ENCODE measurements at regions not wholly inside any gene's neighbourhood (a gene's known extent, or its start where the extent isn't known, plus 50 kb on each side); places are given as distances from the start of the nearest gene placed in this dataset.

- Histone ChIP-seq H3K9me3 (ENCODE audit: control extremely low read depth in 1 of 5, control insufficient read depth in 4 of 5, insufficient read depth in 2 of 5, low read depth in 1 of 5, low read length in 4 of 5) (peaks cover 0 to 3% (median 0%) of the 10 kb centered on the region in 5 experiments), H3K27ac (ENCODE audit: insufficient read depth in 1 of 2, low read depth in 1 of 2, low read length in 2 of 2, poor library complexity in 1 of 2, severe bottlenecking in 2 of 2) (no peak overlapping the region), H3K36me3 (ENCODE audit: control insufficient read depth in 4 of 4, insufficient read depth in 4 of 4, low read length in 3 of 4) (no peaks in the 10 kb centered on the region), H3K4me1 (ENCODE audit: control extremely low read depth in 1 of 4, control insufficient read depth in 4 of 4, insufficient read depth in 4 of 4, low read length in 3 of 4) (no peaks in the 10 kb centered on the region), H3K27me3 (replicated peaks in 2 of 5; ENCODE audit: control insufficient read depth in 4 of 5, insufficient read depth in 5 of 5, low read length in 4 of 5) (no peaks in the 10 kb centered on the region), H3K4me3 (ENCODE audit: control insufficient read depth in 1 of 7, extremely low read depth in 1 of 7, insufficient read depth in 4 of 7, low read depth in 2 of 7, low read length in 6 of 7) (no peak overlapping the region)
- ChIA-PET CTCF (no interaction called here), POLR2A (no interaction called here)
- no peak for DNase-seq
- WGBS (ENCODE audit: insufficient coverage) = 100% methylated on average over 1 of the region's 2 CpGs
Observed at GRCh38 chr4:68738036-68738435, 67.6 kb upstream of the UGT2B15 start.

- H3K27me3 ChIP-seq (replicated peaks in 2 of 5; ENCODE audit: control insufficient read depth in 4 of 5, insufficient read depth in 5 of 5, low read length in 4 of 5) = no peaks in the 10 kb centered on the region
- no peaks in the 10 kb centered on the region for H3K36me3 ChIP-seq (ENCODE audit: control insufficient read depth in 4 of 4, insufficient read depth in 4 of 4, low read length in 3 of 4)
- H3K27ac ChIP-seq (ENCODE audit: insufficient read depth in 1 of 2, low read depth in 1 of 2, low read length in 2 of 2, poor library complexity in 1 of 2, severe bottlenecking in 2 of 2) = no peak overlapping the region
- 100% methylated on average over 1 of the region's 2 CpGs for WGBS (ENCODE audit: insufficient coverage)
- ChIA-PET POLR2A (no interaction called here), CTCF (no interaction called here)
- H3K4me3 ChIP-seq (ENCODE audit: control insufficient read depth in 1 of 7, extremely low read depth in 1 of 7, insufficient read depth in 4 of 7, low read depth in 2 of 7, low read length in 6 of 7) = no peak overlapping the region
- H3K4me1 ChIP-seq (ENCODE audit: control extremely low read depth in 1 of 4, control insufficient read depth in 4 of 4, insufficient read depth in 4 of 4, low read length in 3 of 4) = no peaks in the 10 kb centered on the region
- no peak for DNase-seq
- peaks cover 0 to 3% (median 0%) of the 10 kb centered on the region in 5 experiments for H3K9me3 ChIP-seq (ENCODE audit: control extremely low read depth in 1 of 5, control insufficient read depth in 4 of 5, insufficient read depth in 2 of 5, low read depth in 1 of 5, low read length in 4 of 5)
Observed at GRCh38 chr4:68744368-68744767, 71.4 kb upstream of the UGT2B10 start.

- Histone ChIP-seq H3K4me3 (ENCODE audit: control insufficient read depth in 1 of 7, extremely low read depth in 1 of 7, insufficient read depth in 4 of 7, low read depth in 2 of 7, low read length in 6 of 7) (no peak overlapping the region), H3K27ac (ENCODE audit: insufficient read depth in 1 of 2, low read depth in 1 of 2, low read length in 2 of 2, poor library complexity in 1 of 2, severe bottlenecking in 2 of 2) (no peak overlapping the region), H3K4me1 (ENCODE audit: control extremely low read depth in 1 of 4, control insufficient read depth in 4 of 4, insufficient read depth in 4 of 4, low read length in 3 of 4) (no peaks in the 10 kb centered on the region), H3K36me3 (ENCODE audit: control insufficient read depth in 4 of 4, insufficient read depth in 4 of 4, low read length in 3 of 4) (no peaks in the 10 kb centered on the region), H3K27me3 (replicated peaks in 2 of 5; ENCODE audit: control insufficient read depth in 4 of 5, insufficient read depth in 5 of 5, low read length in 4 of 5) (no peaks in the 10 kb centered on the region), H3K9me3 (ENCODE audit: control extremely low read depth in 1 of 5, control insufficient read depth in 4 of 5, insufficient read depth in 2 of 5, low read depth in 1 of 5, low read length in 4 of 5) (no peaks in the 10 kb centered on the region)
- ChIA-PET CTCF (no interaction called here), POLR2A (no interaction called here)
- WGBS (ENCODE audit: insufficient coverage) = 95% methylated on average over 7 of the region's 8 CpGs
- DNase-seq = no peak
Observed at GRCh38 chr4:68748181-68748991, 67.4 kb upstream of the UGT2B10 start.

GRCh38 chr4:68750555-68750954 is 65.2 kb upstream of the UGT2B10 start:
- Histone ChIP-seq H3K9me3 (ENCODE audit: control extremely low read depth in 1 of 5, control insufficient read depth in 4 of 5, insufficient read depth in 2 of 5, low read depth in 1 of 5, low read length in 4 of 5) (no peaks in the 10 kb centered on the region), H3K4me3 (ENCODE audit: control insufficient read depth in 1 of 7, extremely low read depth in 1 of 7, insufficient read depth in 4 of 7, low read depth in 2 of 7, low read length in 6 of 7) (no peak overlapping the region), H3K27ac (ENCODE audit: insufficient read depth in 1 of 2, low read depth in 1 of 2, low read length in 2 of 2, poor library complexity in 1 of 2, severe bottlenecking in 2 of 2) (no peak overlapping the region), H3K4me1 (ENCODE audit: control extremely low read depth in 1 of 4, control insufficient read depth in 4 of 4, insufficient read depth in 4 of 4, low read length in 3 of 4) (no peaks in the 10 kb centered on the region), H3K27me3 (replicated peaks in 2 of 5; ENCODE audit: control insufficient read depth in 4 of 5, insufficient read depth in 5 of 5, low read length in 4 of 5) (no peaks in the 10 kb centered on the region), H3K36me3 (ENCODE audit: control insufficient read depth in 4 of 4, insufficient read depth in 4 of 4, low read length in 3 of 4) (no peaks in the 10 kb centered on the region)
- no peak for DNase-seq
- CTCF ChIA-PET = no interaction called here
- POLR2A ChIA-PET = no interaction called here

- no peaks in the 10 kb centered on the region for H3K9me3 ChIP-seq (ENCODE audit: control extremely low read depth in 1 of 5, control insufficient read depth in 4 of 5, insufficient read depth in 2 of 5, low read depth in 1 of 5, low read length in 4 of 5)
- WGBS (ENCODE audit: insufficient coverage) = 80% methylated on average over 3 of the region's 4 CpGs
- H3K27ac ChIP-seq (ENCODE audit: insufficient read depth in 1 of 2, low read depth in 1 of 2, low read length in 2 of 2, poor library complexity in 1 of 2, severe bottlenecking in 2 of 2) = no peak overlapping the region
- DNase-seq = no peak
- POLR2A ChIA-PET = no interaction called here
- H3K27me3 ChIP-seq (replicated peaks in 2 of 5; ENCODE audit: control insufficient read depth in 4 of 5, insufficient read depth in 5 of 5, low read length in 4 of 5) = no peaks in the 10 kb centered on the region
- no peaks in the 10 kb centered on the region for H3K4me1 ChIP-seq (ENCODE audit: control extremely low read depth in 1 of 4, control insufficient read depth in 4 of 4, insufficient read depth in 4 of 4, low read length in 3 of 4)
- no peak overlapping the region for H3K4me3 ChIP-seq (ENCODE audit: control insufficient read depth in 1 of 7, extremely low read depth in 1 of 7, insufficient read depth in 4 of 7, low read depth in 2 of 7, low read length in 6 of 7)
- H3K36me3 ChIP-seq (ENCODE audit: control insufficient read depth in 4 of 4, insufficient read depth in 4 of 4, low read length in 3 of 4) = no peaks in the 10 kb centered on the region
- CTCF ChIA-PET = no interaction called here
Observed at GRCh38 chr4:68751138-68751537, 64.7 kb upstream of the UGT2B10 start.

DNA sequence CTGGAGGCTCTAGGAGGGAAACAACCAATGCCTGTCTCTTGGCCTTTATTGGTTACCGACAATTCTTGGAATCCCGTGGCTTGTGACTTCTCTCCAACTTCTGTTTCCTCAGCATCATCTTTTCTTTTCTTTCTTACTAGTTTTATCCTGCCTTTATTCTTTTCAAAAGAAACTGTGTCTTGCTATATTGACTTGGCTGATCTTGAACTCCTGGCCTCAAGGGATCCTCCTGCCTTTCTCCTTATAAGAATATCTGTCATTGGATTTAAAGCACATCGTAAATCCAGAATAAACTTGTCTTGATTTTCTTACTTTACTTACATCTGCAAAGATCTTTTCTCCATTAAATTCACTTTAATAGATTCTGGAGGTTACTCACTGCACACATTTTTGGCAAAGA is 49.9 kb upstream of the UGT2B10 start:
- Histone ChIP-seq H3K9me3 (ENCODE audit: control extremely low read depth in 1 of 5, control insufficient read depth in 4 of 5, insufficient read depth in 2 of 5, low read depth in 1 of 5, low read length in 4 of 5) (no peaks in the 10 kb centered on the region), H3K27ac (ENCODE audit: insufficient read depth in 1 of 2, low read depth in 1 of 2, low read length in 2 of 2, poor library complexity in 1 of 2, severe bottlenecking in 2 of 2) (no peak overlapping the region), H3K27me3 (replicated peaks in 2 of 5; ENCODE audit: control insufficient read depth in 4 of 5, insufficient read depth in 5 of 5, low read length in 4 of 5) (no peaks in the 10 kb centered on the region), H3K4me1 (ENCODE audit: control extremely low read depth in 1 of 4, control insufficient read depth in 4 of 4, insufficient read depth in 4 of 4, low read length in 3 of 4) (no peaks in the 10 kb centered on the region), H3K36me3 (ENCODE audit: control insufficient read depth in 4 of 4, insufficient read depth in 4 of 4, low read length in 3 of 4) (no peaks in the 10 kb centered on the region), H3K4me3 (ENCODE audit: control insufficient read depth in 1 of 7, extremely low read depth in 1 of 7, insufficient read depth in 4 of 7, low read depth in 2 of 7, low read length in 6 of 7) (no peak overlapping the region)
- 71% methylated on average over 2 of the region's 3 CpGs for WGBS (ENCODE audit: insufficient coverage)
- CTCF ChIA-PET = no interaction called here
- no peak for DNase-seq
- POLR2A ChIA-PET = no interaction called here
